CD4-positive, alpha-beta memory T cell (primary cell): ENCODE measurements at regions not wholly inside any gene's neighbourhood (a gene's known extent, or its start where the extent isn't known, plus 50 kb on each side); places are given as distances from the start of the nearest gene placed in this dataset.

Experiments used
- CTCF ChIA-PET: fragments of 350-600 bp; sonication (Branson Sonifier 250); formaldehyde crosslinking; loops from one replicate; lab custom pipeline; 2021; ENCODE audit warnings: inconsistent platforms; ENCODE audit not compliant: partially characterized antibody; lab: Charles Lee
- POLR2A ChIA-PET: fragments of 350-600 bp; sonication (Branson Sonifier 250); formaldehyde crosslinking; loops from one replicate; lab custom pipeline; 2021; ENCODE audit not compliant: partially characterized antibody; lab: Charles Lee
- DNase-seq, 5 donors: peaks; one replicate each; pipeline versions ENCODE4 v3.0.0 to v3.0.0-alpha.2; 2020 to 2022; ENCODE audit warnings: mixed read lengths in 1 of 5
- H3K27ac ChIP-seq: one replicate; pipeline ENCODE4 v1.7.0; 2013; ENCODE audit warnings: low read depth, low read length
- H3K27me3 ChIP-seq: 2 replicates; pipeline ENCODE4 v1.7.0; 2013; ENCODE audit warnings: mild to moderate bottlenecking, low read length, moderate library complexity; ENCODE audit not compliant: insufficient read depth
- H3K36me3 ChIP-seq: 2 replicates; pipeline ENCODE4 v1.7.0; 2013; ENCODE audit warnings: mild to moderate bottlenecking, low read length, moderate library complexity; ENCODE audit not compliant: insufficient read depth
- H3K4me1 ChIP-seq: 2 replicates; pipeline ENCODE4 v1.7.0; 2013; ENCODE audit warnings: mild to moderate bottlenecking, low read length, moderate library complexity; ENCODE audit not compliant: insufficient read depth
- H3K4me3 ChIP-seq, 2 donors: one replicate each; pipeline ENCODE4 v1.7.0; 2013; ENCODE audit warnings: low read length in 2 of 2, mild to moderate bottlenecking in 1 of 2
- H3K9me3 ChIP-seq, 2 donors: one replicate each; pipeline ENCODE4 v1.7.0; 2013; ENCODE audit warnings: low read length in 2 of 2, control low read depth in 1 of 2; ENCODE audit not compliant: control insufficient read depth in 1 of 2
- H3K27ac Mint-ChIP-seq, 7 donors: one replicate each; pipeline ENCODE4 v1.8.0; 2020 to 2021; ENCODE audit warnings: mixed read lengths in 7 of 7, mild to moderate bottlenecking in 6 of 7, inconsistent platforms in 3 of 7, moderate library complexity in 3 of 7
- H3K27me3 Mint-ChIP-seq, 2 donors: one replicate each; pipeline ENCODE4 v1.8.0; 2020 to 2021; ENCODE audit warnings: mixed read lengths in 2 of 2
- H3K36me3 Mint-ChIP-seq, 2 donors: one replicate each; pipeline ENCODE4 v1.8.0; 2020 to 2021; ENCODE audit warnings: mixed read lengths in 2 of 2, inconsistent platforms in 1 of 2, mild to moderate bottlenecking in 1 of 2
- H3K4me1 Mint-ChIP-seq, 4 donors: one replicate each; pipeline ENCODE4 v1.8.0; 2020 to 2021; ENCODE audit warnings: mixed read lengths in 4 of 4, mild to moderate bottlenecking in 1 of 4
- H3K4me3 Mint-ChIP-seq, 8 donors: one replicate each; pipeline ENCODE4 v1.8.0; 2020 to 2021; ENCODE audit warnings: mixed read lengths in 8 of 8, mild to moderate bottlenecking in 7 of 8, moderate library complexity in 6 of 8, inconsistent platforms in 3 of 8
- H3K9me3 Mint-ChIP-seq, 8 donors: one replicate each; pipeline ENCODE4 v1.8.0; 2020 to 2021; ENCODE audit warnings: mixed read lengths in 8 of 8, mild to moderate bottlenecking in 5 of 8, inconsistent platforms in 3 of 8, moderate library complexity in 1 of 8
- intact Hi-C: fragments of 100-400 bp; cut with micrococcal nuclease; formaldehyde crosslinking; loops from one replicate; pipeline ENCODE4 v1.15.1; 2023

DNA sequence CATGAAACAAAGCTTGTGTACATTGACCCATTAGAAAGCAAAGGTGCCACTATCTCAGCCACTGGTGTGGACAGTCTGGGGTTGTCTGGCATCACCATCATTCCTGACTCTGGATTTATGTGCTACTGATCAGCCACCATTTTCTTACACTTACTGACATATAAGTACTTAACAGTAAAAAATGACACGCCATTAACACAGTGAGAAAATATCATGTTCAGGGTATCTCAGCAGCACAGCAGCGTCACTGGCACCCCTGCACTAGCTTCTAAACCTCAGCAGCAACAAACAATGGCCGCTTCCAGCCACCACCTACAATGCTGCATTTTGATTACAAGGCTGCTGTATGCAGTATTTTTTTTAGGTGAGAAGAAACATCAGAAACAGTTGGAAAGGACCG is 253.4 kb upstream of the HDAC4 start:
- CTCF ChIA-PET: no interaction called here

GRCh38 chr2:239651859-239652258 is 251.0 kb upstream of the HDAC4 start:
- peaks cover 0 to 12% (median 6%) of the 10 kb centered on the region in 8 donors for H3K9me3 Mint-ChIP-seq

More for the DNA sequence above, 253.4 kb upstream of the HDAC4 start:
- DNase-seq: no peak
- Histone ChIP-seq H3K27ac (no peak overlapping the region), H3K4me3 (no peak overlapping the region), H3K27me3 (no peaks in the 10 kb centered on the region), H3K9me3 (no peaks in the 10 kb centered on the region), H3K36me3 (no peaks in the 10 kb centered on the region), H3K4me1 (no peaks in the 10 kb centered on the region)
- no peak overlapping the region for H3K4me3 Mint-ChIP-seq
- POLR2A ChIA-PET: no interaction called here
- H3K36me3 Mint-ChIP-seq: peaks cover 0 to under 1% of the 10 kb centered on the region in 2 donors
- H3K9me3 Mint-ChIP-seq: peaks cover 0 to 8% (median 2%) of the 10 kb centered on the region in 8 donors
- no peaks in the 10 kb centered on the region for H3K4me1 Mint-ChIP-seq
- intact Hi-C loops: no loop called here
- H3K27ac Mint-ChIP-seq: no peak overlapping the region
- peaks cover 0 to 3% of the 10 kb centered on the region in 2 donors for H3K27me3 Mint-ChIP-seq

DNA sequence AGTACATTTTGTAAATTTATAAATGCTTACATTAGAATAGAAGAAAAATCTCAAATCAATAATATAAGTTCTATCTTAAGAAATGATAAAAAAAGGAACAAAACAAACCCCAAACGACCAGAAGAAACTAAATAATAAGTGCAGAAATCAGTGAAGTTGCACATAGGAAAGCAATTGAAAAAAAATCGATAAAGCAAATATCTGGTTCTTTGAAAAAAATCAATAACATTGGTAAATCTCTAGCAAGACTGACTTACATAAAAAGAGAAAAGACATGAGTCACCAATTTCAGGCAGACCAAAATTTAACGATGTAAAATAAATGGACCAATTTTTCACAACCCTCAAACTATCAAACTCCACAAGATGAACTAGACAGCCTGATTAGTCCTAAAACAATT is 249.9 kb upstream of the HDAC4 start:
- Mint-ChIP-seq H3K9me3 (peaks cover 0 to 12% (median 6%) of the 10 kb centered on the region in 8 donors), H3K27me3 (peaks cover 0 to 3% of the 10 kb centered on the region in 2 donors), H3K4me1 (peaks cover 3 to 6% (median 4%) of the 10 kb centered on the region in 4 donors), H3K4me3 (no peak overlapping the region), H3K36me3 (peaks cover 0 to 2% of the 10 kb centered on the region in 2 donors), H3K27ac (no peak overlapping the region)
- no peak overlapping the region for H3K27ac ChIP-seq
- POLR2A ChIA-PET: no interaction called here
- no peak for DNase-seq
- no peaks in the 10 kb centered on the region for H3K9me3 ChIP-seq
- no peaks in the 10 kb centered on the region for H3K36me3 ChIP-seq
- H3K27me3 ChIP-seq: no peaks in the 10 kb centered on the region
- no peaks in the 10 kb centered on the region for H3K4me1 ChIP-seq
- CTCF ChIA-PET: no interaction called here
- intact Hi-C loops: no loop called here
- no peak overlapping the region for H3K4me3 ChIP-seq

More at GRCh38 chr2:239651859-239652258, 251.0 kb upstream of the HDAC4 start:
- H3K36me3 Mint-ChIP-seq: peaks cover 0 to 2% of the 10 kb centered on the region in 2 donors
- H3K4me1 Mint-ChIP-seq: peaks cover 2 to 5% (median 3%) of the 10 kb centered on the region in 4 donors
- Histone ChIP-seq H3K36me3 (no peaks in the 10 kb centered on the region), H3K4me1 (no peaks in the 10 kb centered on the region), H3K9me3 (no peaks in the 10 kb centered on the region), H3K4me3 (no peak overlapping the region), H3K27ac (no peak overlapping the region), H3K27me3 (no peaks in the 10 kb centered on the region)
- intact Hi-C loops: no loop called here
- ChIA-PET CTCF (no interaction called here), POLR2A (no interaction called here)
- no peak overlapping the region for H3K27ac Mint-ChIP-seq
- H3K27me3 Mint-ChIP-seq: peaks cover 0 to 3% of the 10 kb centered on the region in 2 donors
- no peak overlapping the region for H3K4me3 Mint-ChIP-seq
- no peak for DNase-seq

GRCh38 chr2:239649309-239649708 is 248.5 kb upstream of the HDAC4 start:
- intact Hi-C loops: no loop called here
- Mint-ChIP-seq H3K27me3 (peaks cover 0 to 2% of the 10 kb centered on the region in 2 donors), H3K4me1 (peaks cover 3 to 6% (median 5%) of the 10 kb centered on the region in 4 donors), H3K4me3 (no peak overlapping the region), H3K36me3 (peaks cover 0 to 2% of the 10 kb centered on the region in 2 donors), H3K9me3 (peaks cover 0 to 12% (median 6%) of the 10 kb centered on the region in 8 donors), H3K27ac (no peak overlapping the region)
- H3K9me3 ChIP-seq: no peaks in the 10 kb centered on the region
- H3K36me3 ChIP-seq: no peaks in the 10 kb centered on the region
- H3K27me3 ChIP-seq: no peaks in the 10 kb centered on the region
- H3K27ac ChIP-seq: no peak overlapping the region
- no peak overlapping the region for H3K4me3 ChIP-seq
- no peaks in the 10 kb centered on the region for H3K4me1 ChIP-seq
- no peak for DNase-seq
- ChIA-PET CTCF (interaction anchor here (0.8 to 1.3 kb wide), 2 partner anchors 14 to 372 kb away, joined by 3 read pairs; no protein-coding TSS in a partner anchor), POLR2A (interaction anchor here (0.8 kb wide), 1 partner anchor 26 kb away, joined by 3 read pairs; no protein-coding TSS in a partner anchor)

DNA sequence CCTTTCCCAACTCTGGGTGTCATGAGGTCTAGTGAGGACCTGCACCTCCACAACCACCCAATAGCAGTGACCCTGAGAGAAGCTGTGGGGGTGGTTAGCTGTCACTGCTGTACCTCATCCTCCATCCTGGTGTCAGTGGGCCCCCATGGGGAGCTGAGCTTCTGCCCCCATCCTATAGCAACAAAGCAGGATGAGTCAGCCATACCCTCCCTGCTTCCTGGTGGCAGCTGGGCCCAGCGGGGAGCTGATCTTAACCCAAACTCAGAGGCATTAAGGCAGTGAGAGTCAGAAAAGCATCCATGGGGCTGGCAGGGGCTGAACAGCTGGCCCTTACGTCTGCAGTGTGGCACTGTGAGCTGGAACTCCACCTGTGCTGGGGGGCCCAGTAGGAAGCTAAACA is 247.8 kb upstream of the HDAC4 start:
- DNase-seq: no peak
- CTCF ChIA-PET: interaction anchor here (0.8 to 1.3 kb wide), 2 partner anchors 15 to 373 kb away, joined by 3 read pairs; no protein-coding TSS in a partner anchor
- POLR2A ChIA-PET: interaction anchor here (0.8 kb wide), 1 partner anchor 25 kb away, joined by 3 read pairs; no protein-coding TSS in a partner anchor

GRCh38 chr2:239647052-239647819 is 246.4 kb upstream of the HDAC4 start:
- H3K27me3 ChIP-seq: no peaks in the 10 kb centered on the region
- CTCF ChIA-PET: interaction anchor here (0.8 kb wide), 1 partner anchor 19 kb away, joined by 3 read pairs; no protein-coding TSS in a partner anchor
- no peaks in the 10 kb centered on the region for H3K9me3 ChIP-seq
- Mint-ChIP-seq H3K9me3 (peaks cover 0 to 12% (median 6%) of the 10 kb centered on the region in 8 donors), H3K27ac (no peak overlapping the region), H3K27me3 (no peaks in the 10 kb centered on the region), H3K4me3 (no peak overlapping the region), H3K4me1 (peaks cover 3 to 6% (median 5%) of the 10 kb centered on the region in 4 donors), H3K36me3 (peaks cover 0 to 2% of the 10 kb centered on the region in 2 donors)
- intact Hi-C loops: no loop called here
- H3K36me3 ChIP-seq: no peaks in the 10 kb centered on the region
- no peak overlapping the region for H3K27ac ChIP-seq
- no peaks in the 10 kb centered on the region for H3K4me1 ChIP-seq
- POLR2A ChIA-PET: no interaction called here
- no peak overlapping the region for H3K4me3 ChIP-seq
- no peak for DNase-seq

More for the DNA sequence above, 247.8 kb upstream of the HDAC4 start:
- no peaks in the 10 kb centered on the region for H3K9me3 ChIP-seq
- H3K9me3 Mint-ChIP-seq: peaks cover 0 to 12% (median 6%) of the 10 kb centered on the region in 8 donors
- peaks cover 0 to 2% of the 10 kb centered on the region in 2 donors for H3K27me3 Mint-ChIP-seq
- no peaks in the 10 kb centered on the region for H3K36me3 ChIP-seq
- no peaks in the 10 kb centered on the region for H3K4me1 ChIP-seq
- H3K4me3 ChIP-seq: no peak overlapping the region
- H3K27me3 ChIP-seq: no peaks in the 10 kb centered on the region
- H3K4me3 Mint-ChIP-seq: no peak overlapping the region
- H3K27ac Mint-ChIP-seq: no peak overlapping the region
- H3K4me1 Mint-ChIP-seq: peaks cover 3 to 6% (median 5%) of the 10 kb centered on the region in 4 donors
- intact Hi-C loops: no loop called here
- no peak overlapping the region for H3K27ac ChIP-seq
- peaks cover 0 to 2% of the 10 kb centered on the region in 2 donors for H3K36me3 Mint-ChIP-seq

GRCh38 chr2:239646184-239646583 is 245.4 kb upstream of the HDAC4 start:
- Mint-ChIP-seq H3K27me3 (no peaks in the 10 kb centered on the region), H3K9me3 (peaks cover 0 to 12% (median 6%) of the 10 kb centered on the region in 8 donors), H3K4me1 (peaks cover 3 to 6% (median 5%) of the 10 kb centered on the region in 4 donors), H3K36me3 (peaks cover 0 to 2% of the 10 kb centered on the region in 2 donors), H3K27ac (no peak overlapping the region), H3K4me3 (no peak overlapping the region)
- ChIA-PET CTCF (no interaction called here), POLR2A (no interaction called here)
- no peaks in the 10 kb centered on the region for H3K36me3 ChIP-seq
- intact Hi-C loops: no loop called here
- no peaks in the 10 kb centered on the region for H3K4me1 ChIP-seq
- H3K27me3 ChIP-seq: no peaks in the 10 kb centered on the region
- no peak overlapping the region for H3K4me3 ChIP-seq
- no peak overlapping the region for H3K27ac ChIP-seq
- no peaks in the 10 kb centered on the region for H3K9me3 ChIP-seq
- no peak for DNase-seq
